K562 (cell line): ENCODE measurements at regions not wholly inside any gene's neighbourhood (a gene's known extent, or its start where the extent isn't known, plus 50 kb on each side); places are given as distances from the start of the nearest gene placed in this dataset.
"Not testable (repeated sequence)": the region's sequence is repeated elsewhere in the genome, so short reads cannot be mapped to it uniquely, and the experiment has no call there.

Experiments used
- ATAC-seq: fragments of 200-7000 bp; cut with Tn5 transposase; 3 replicates; pipeline ENCODE4 v1.9.1; 2020; ENCODE audit warnings: moderate library complexity
- BruUV-seq: library from RNA; stranded (reverse); fragments of 400-500 nt; replicated peaks from 2 replicates; lab custom pipeline; 2021; lab: Mats Ljungman, UMichigan
- CTCF ChIA-PET: fragments of 300-600 bp; formaldehyde crosslinking; extraction: SDS; loops from one replicate; lab custom pipeline; 2021; ENCODE audit warnings: low intra/inter-chr PET ratio; lab: Yijun Ruan, JAX
- POLR2A ChIA-PET: fragments of 300-600, 350-650 bp; sonication (Branson Sonifier 250); formaldehyde crosslinking; extraction: SDS; loops from one replicate; lab custom pipeline; 2021; ENCODE audit warnings: antibody characterized with exemption, inconsistent platforms; lab: Yijun Ruan, JAX
- DNase-seq, 4 experiments: peaks; one replicate each; pipeline versions ENCODE4 v3.0.0 to v3.0.0-alpha.2; 2011 to 2018; ENCODE audit warnings: low spot score in 3 of 4, mixed read lengths in 3 of 4; ENCODE audit errors: extremely low read depth in 1 of 4
- FAIRE-seq: peaks from 2 replicates; lab custom pipeline; 2011; peaks lifted over from hg19 to GRCh38; lab: Jason Lieb, UNC
- H2AFZ ChIP-seq: 2 replicates; pipeline ENCODE4 v1.6.0; 2011; ENCODE audit warnings: low read depth, low read length, control low read depth, inconsistent platforms
- H3K27ac ChIP-seq: fragments of 200-600 bp; 3 replicates; pipeline ENCODE4 v1.8.0; 2011; ENCODE audit warnings: low read depth, mild to moderate bottlenecking, control low read depth, inconsistent platforms, low read length, moderate library complexity, mixed read lengths; ENCODE audit errors: extremely low read depth
- H3K27me3 ChIP-seq, 2 experiments: fragments of 300-600 bp in 1 of 2; 2 replicates in 1 of 2; 3 replicates in 1 of 2; pipeline versions ENCODE4 v1.6.0 to v1.8.0; 2011; ENCODE audit warnings: inconsistent platforms in 2 of 2, low read length in 2 of 2, mild to moderate bottlenecking in 1 of 2, mixed read lengths in 1 of 2, moderate library complexity in 1 of 2; ENCODE audit not compliant: control insufficient read depth in 2 of 2, insufficient read depth in 2 of 2
- H3K36me3 ChIP-seq: fragments of 300-600 bp; 3 replicates; pipeline ENCODE4 v1.8.0; 2011; ENCODE audit warnings: mild to moderate bottlenecking, low read length, inconsistent platforms; ENCODE audit not compliant: control insufficient read depth, insufficient read depth
- H3K4me1 ChIP-seq, 2 experiments: fragments of 200-600 bp in 1 of 2; replicated peaks in 1 of 2; 2 replicates in 1 of 2; 3 replicates in 1 of 2; pipeline versions ENCODE4 v1.5.1 to v1.8.0; 2011; ENCODE audit warnings: inconsistent platforms in 2 of 2, low read length in 2 of 2, mild to moderate bottlenecking in 1 of 2, mixed read lengths in 1 of 2, moderate library complexity in 1 of 2; ENCODE audit not compliant: control insufficient read depth in 2 of 2, insufficient read depth in 2 of 2
- H3K4me2 ChIP-seq: 2 replicates; pipeline ENCODE4 v1.6.1; 2011; ENCODE audit warnings: low read length, control low read depth, inconsistent platforms, mixed read lengths; ENCODE audit not compliant: insufficient read depth
- H3K4me3 ChIP-seq: fragments of 200-600 bp; sonication (generic), shearing (Covaris generic); 2 replicates; pipeline ENCODE4 v1.5.1; 2016; ENCODE audit warnings: control low read depth, inconsistent platforms
- H3K79me2 ChIP-seq: fragments of 200-600 bp; 3 replicates; pipeline ENCODE4 v1.8.0; 2011; ENCODE audit warnings: low read length, inconsistent platforms; ENCODE audit not compliant: control insufficient read depth, insufficient read depth
- H3K9ac ChIP-seq, 2 experiments: 2 replicates each; pipeline versions ENCODE4 v1.6.0 to v1.6.1; 2011; ENCODE audit warnings: low read depth in 2 of 2, low read length in 2 of 2, control low read depth in 1 of 2, inconsistent platforms in 1 of 2, mild to moderate bottlenecking in 1 of 2, mixed read lengths in 1 of 2; ENCODE audit not compliant: insufficient read depth in 1 of 2
- H3K9me1 ChIP-seq: one replicate; pipeline ENCODE4 v1.6.0; 2011; ENCODE audit warnings: inconsistent platforms, mild to moderate bottlenecking, low read length, moderate library complexity; ENCODE audit not compliant: control insufficient read depth, insufficient read depth
- H3K9me3 ChIP-seq: replicated peaks from 2 replicates; pipeline ENCODE4 v1.5.1; 2011; ENCODE audit warnings: low read depth, low read length, inconsistent platforms; ENCODE audit not compliant: control insufficient read depth, insufficient read depth
- H4K20me1 ChIP-seq: replicated peaks from 2 replicates; pipeline ENCODE4 v1.6.1; 2011; ENCODE audit warnings: low read length, inconsistent platforms, mixed read lengths; ENCODE audit not compliant: control insufficient read depth, insufficient read depth
- ZNF347 ChIP-seq: fragments of 450-650 bp; formaldehyde crosslinking; IDR thresholded peaks from 2 replicates; pipeline ENCODE4 v1.4.0; 2020; ENCODE audit warnings: low read depth, mild to moderate bottlenecking, moderate library complexity
- ZNF507 ChIP-seq: conservative IDR thresholded peaks from 2 replicates; pipeline ENCODE4 v1.6.1; 2017; ENCODE audit warnings: missing genetic modification characterization, missing compliant biosample characterization
- ZNF707 ChIP-seq: fragments of 250-450 bp; sonication (Bioruptor Pico); conservative IDR thresholded peaks from 2 replicates; pipeline ENCODE4 v1.8.0; 2022; ENCODE audit warnings: inconsistent platforms, mild to moderate bottlenecking, moderate library complexity
- WGBS: fragments of 100-300 bp; shearing (Covaris generic); methylation state at CpG from one replicate; pipeline ENCODE4 v1.1.6; 2016; ENCODE audit warnings: low coverage, mixed read lengths; ENCODE audit not compliant: insufficient coverage; ENCODE audit errors: missing lambda C conversion rate; 5-methylcytosine and 5-hydroxymethylcytosine counted together
- in situ Hi-C: fragments of 300-500 bp; cut with MboI; formaldehyde crosslinking; loops from 4 replicates; pipeline ENCODE4 v1.15.0; 2018; ENCODE audit warnings: inconsistent platforms, mixed read lengths
- intact Hi-C: fragments of 100-400 bp; cut with micrococcal nuclease; formaldehyde crosslinking; loops from 2 replicates; pipeline ENCODE4 v1.14.2; 2022

- TF ChIP-seq ZNF347 (CRISPR knock-in tag), result no peak
- no peak for TF ChIP-seq ZNF507 (tag)
These were observed 286.2 kb downstream of the C11orf87 start (continued) for GRCh38 chr11:109708184-109708583.

- in situ Hi-C loops, H3K27ac ChIP-seq, CTCF ChIA-PET, intact Hi-C loops, H3K27me3 ChIP-seq, H3K4me2 ChIP-seq, H3K9me3 ChIP-seq, ATAC-seq, H3K9ac ChIP-seq, BruUV-seq, H3K79me2 ChIP-seq, H3K9me1 ChIP-seq, POLR2A ChIA-PET, DNase-seq, H3K36me3 ChIP-seq, H3K4me1 ChIP-seq, H3K4me3 ChIP-seq, H4K20me1 ChIP-seq, FAIRE-seq, H2AFZ ChIP-seq: not testable (repeated sequence)
- WGBS, result 0% methylated on average over 2 of the region's 2 CpGs
These were observed 292.5 kb downstream of the C11orf87 start for GRCh38 chr11:109714444-109714843.

DNA sequence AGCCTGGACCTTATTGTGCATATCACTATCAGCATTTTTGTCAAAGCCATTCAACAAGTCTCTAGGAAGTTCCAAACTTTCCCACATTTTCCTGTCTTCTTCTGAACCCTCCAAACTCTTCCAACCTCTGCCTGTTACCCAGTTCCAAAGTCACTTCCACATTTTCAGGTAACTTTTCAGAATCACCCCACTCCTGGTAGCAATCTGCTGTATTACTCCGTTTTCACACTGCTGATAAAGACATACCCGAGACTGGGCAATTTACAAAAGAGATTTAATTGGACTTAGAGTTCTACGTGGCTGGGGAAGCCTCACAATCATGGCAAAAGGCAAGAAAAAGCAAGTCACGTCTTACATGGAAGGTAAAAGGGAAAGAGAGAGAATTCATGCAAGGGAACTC is 293.4 kb downstream of the C11orf87 start:
- 0% methylated on average over 3 of the region's 4 CpGs for WGBS

More for the DNA sequence above, 293.4 kb downstream of the C11orf87 start:
- FAIRE-seq, H3K9me3 ChIP-seq, ATAC-seq, H3K36me3 ChIP-seq, H3K9me1 ChIP-seq, H3K4me3 ChIP-seq, in situ Hi-C loops, H3K27me3 ChIP-seq, intact Hi-C loops, H3K79me2 ChIP-seq, H2AFZ ChIP-seq, BruUV-seq, DNase-seq, H3K27ac ChIP-seq, H3K9ac ChIP-seq, POLR2A ChIA-PET, H3K4me2 ChIP-seq, H3K4me1 ChIP-seq, H4K20me1 ChIP-seq, CTCF ChIA-PET: not testable (repeated sequence)
- TF ChIP-seq ZNF707 (CRISPR knock-in tag), result peak; percentile 80
